Urinary bladder (tissue), 3 donors: ENCODE measurements at regions not wholly inside any gene's neighbourhood (a gene's known extent, or its start where the extent isn't known, plus 50 kb on each side); places are given as distances from the start of the nearest gene placed in this dataset.

Experiments
- DNase-seq: peaks from one replicate; pipeline ENCODE4 v3.0.0-alpha.2; 2015; ENCODE audit errors: extremely low spot score
- H3K27ac ChIP-seq: one replicate; pipeline ENCODE4 v1.5.1; 2013; ENCODE audit warnings: low read depth, mild to moderate bottlenecking, moderate library complexity
- H3K36me3 ChIP-seq: one replicate; pipeline ENCODE4 v1.6.1; 2013; ENCODE audit warnings: mild to moderate bottlenecking, moderate library complexity; ENCODE audit not compliant: insufficient read depth
- H3K4me1 ChIP-seq: one replicate; pipeline ENCODE4 v1.6.1; 2013; ENCODE audit warnings: mild to moderate bottlenecking, moderate library complexity; ENCODE audit not compliant: insufficient read depth
- H3K4me3 ChIP-seq: one replicate; pipeline ENCODE4 v1.5.1; 2013; ENCODE audit warnings: low read depth, low read length
- WGBS: extraction: QIAGEN DNeasy Blood & Tissue Kit; methylation state at CpG from one replicate; pipeline ENCODE4 v1.1.7; 2013; 5-methylcytosine and 5-hydroxymethylcytosine counted together
- donor health status: healthy with polysubstance abuse.
- donor health status: healthy.

GRCh38 chr12:94771741-94772140 is 121.4 kb upstream of the TMCC3 start:
- no peaks in the 10 kb centered on the region for H3K4me1 ChIP-seq
- no peak for DNase-seq
- H3K4me3 ChIP-seq: no peak overlapping the region
- H3K36me3 ChIP-seq: no peaks in the 10 kb centered on the region
- 92% methylated on average over 5 of the region's 5 CpGs for WGBS
- no peak overlapping the region for H3K27ac ChIP-seq

DNA sequence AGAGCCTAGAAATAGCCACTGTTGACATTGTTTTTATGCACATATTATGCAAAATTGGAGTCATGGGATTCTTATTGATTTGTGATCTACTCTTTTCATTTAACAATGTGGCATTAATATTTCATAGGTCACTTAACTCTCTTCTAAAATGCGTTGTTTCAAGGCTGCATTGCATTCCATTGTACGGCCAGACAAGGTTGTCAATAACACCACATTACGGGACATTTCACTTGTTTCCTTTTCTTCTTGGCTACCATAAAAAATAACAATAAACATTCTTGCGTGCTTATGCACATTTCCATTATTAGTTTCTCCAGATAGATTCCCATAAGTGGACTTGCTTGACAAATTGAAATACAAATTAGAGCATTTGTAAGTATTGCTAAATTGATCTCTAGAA is 120.8 kb upstream of the TMCC3 start:
- no peaks in the 10 kb centered on the region for H3K4me1 ChIP-seq
- 71% methylated on average over 4 of the region's 4 CpGs for WGBS
- H3K36me3 ChIP-seq: no peaks in the 10 kb centered on the region
- no peak overlapping the region for H3K4me3 ChIP-seq
- no peak overlapping the region for H3K27ac ChIP-seq
- no peak for DNase-seq

GRCh38 chr12:94770791-94771190 is 120.4 kb upstream of the TMCC3 start:
- WGBS: 30% methylated on average over 6 of the region's 6 CpGs
- Histone ChIP-seq H3K36me3 (no peaks in the 10 kb centered on the region), H3K27ac (no peak overlapping the region), H3K4me1 (no peaks in the 10 kb centered on the region), H3K4me3 (no peak overlapping the region)
- DNase-seq: no peak

- Histone ChIP-seq H3K36me3 (no peaks in the 10 kb centered on the region), H3K27ac (no peak overlapping the region), H3K4me1 (no peaks in the 10 kb centered on the region), H3K4me3 (no peak overlapping the region)
- no peak for DNase-seq
- 72% methylated on average over 5 of the region's 5 CpGs for WGBS
Measured at GRCh38 chr12:94769776-94770759, 119.7 kb upstream of the TMCC3 start.

- H3K27ac ChIP-seq: no peak overlapping the region
- H3K4me3 ChIP-seq: no peak overlapping the region
- 63% methylated on average over 8 of the region's 8 CpGs for WGBS
- DNase-seq: no peak
- no peaks in the 10 kb centered on the region for H3K4me1 ChIP-seq
- no peaks in the 10 kb centered on the region for H3K36me3 ChIP-seq
Measured at GRCh38 chr12:94769047-94769420, 118.7 kb upstream of the TMCC3 start.

GRCh38 chr12:94768398-94769046 is 118.2 kb upstream of the TMCC3 start:
- Histone ChIP-seq H3K4me3 (no peak overlapping the region), H3K4me1 (no peaks in the 10 kb centered on the region), H3K27ac (no peak overlapping the region), H3K36me3 (no peaks in the 10 kb centered on the region)
- WGBS: 54% methylated on average over 7 of the region's 7 CpGs
- DNase-seq: no peak

DNA sequence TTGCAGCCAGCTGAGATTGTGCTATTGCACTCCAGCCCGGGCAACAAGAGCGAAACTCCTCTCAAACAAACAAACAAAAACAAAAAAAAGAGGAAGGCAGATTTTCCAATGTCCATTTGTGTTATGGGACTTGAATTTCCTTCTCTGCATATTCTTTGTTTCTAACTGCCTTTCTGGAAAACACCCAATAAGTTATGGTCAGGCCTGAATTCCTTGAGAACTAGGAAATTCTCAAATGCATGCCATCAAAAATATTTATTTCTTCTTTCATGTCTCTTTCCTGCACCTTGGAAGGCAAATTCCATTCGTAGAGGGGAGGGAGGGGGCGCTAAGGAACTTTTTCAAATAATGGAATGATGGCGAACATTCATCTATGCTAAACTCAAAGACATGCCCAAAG is 117.6 kb upstream of the TMCC3 start:
- Histone ChIP-seq H3K4me1 (no peaks in the 10 kb centered on the region), H3K27ac (no peak overlapping the region), H3K36me3 (no peaks in the 10 kb centered on the region), H3K4me3 (no peak overlapping the region)
- 84% methylated on average over 5 of the region's 5 CpGs for WGBS
- DNase-seq: no peak

DNA sequence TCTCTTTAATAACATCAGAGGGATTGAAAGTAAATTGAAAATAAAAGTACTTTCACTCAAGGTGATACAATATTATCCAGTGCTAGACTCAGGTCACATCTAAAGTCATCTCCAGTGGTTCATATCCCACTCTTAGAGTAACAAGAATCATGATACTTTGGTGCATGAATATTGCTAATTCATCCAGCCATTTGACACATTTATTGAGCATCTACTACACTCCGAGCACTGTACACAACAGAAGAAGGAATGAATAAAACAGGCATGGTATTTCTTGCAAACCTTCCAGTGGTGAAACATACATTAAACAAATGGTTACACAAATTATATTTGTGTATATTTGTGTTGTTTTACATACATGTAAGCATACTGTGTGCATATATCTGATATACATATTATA is 116.0 kb upstream of the TMCC3 start:
- Histone ChIP-seq H3K4me3 (no peak overlapping the region), H3K36me3 (no peaks in the 10 kb centered on the region), H3K27ac (no peak overlapping the region), H3K4me1 (no peaks in the 10 kb centered on the region)
- 97% methylated on average over 1 of the region's 1 CpG for whole genome bisulfite sequencing
- no peak for DNase-seq

GRCh38 chr12:94763462-94763861 is 113.1 kb upstream of the TMCC3 start:
- DNase-seq: no peak
- Histone ChIP-seq H3K36me3 (no peaks in the 10 kb centered on the region), H3K4me1 (no peaks in the 10 kb centered on the region), H3K4me3 (no peak overlapping the region), H3K27ac (no peak overlapping the region)
- 95% methylated on average over 6 of the region's 6 CpGs for WGBS

DNA sequence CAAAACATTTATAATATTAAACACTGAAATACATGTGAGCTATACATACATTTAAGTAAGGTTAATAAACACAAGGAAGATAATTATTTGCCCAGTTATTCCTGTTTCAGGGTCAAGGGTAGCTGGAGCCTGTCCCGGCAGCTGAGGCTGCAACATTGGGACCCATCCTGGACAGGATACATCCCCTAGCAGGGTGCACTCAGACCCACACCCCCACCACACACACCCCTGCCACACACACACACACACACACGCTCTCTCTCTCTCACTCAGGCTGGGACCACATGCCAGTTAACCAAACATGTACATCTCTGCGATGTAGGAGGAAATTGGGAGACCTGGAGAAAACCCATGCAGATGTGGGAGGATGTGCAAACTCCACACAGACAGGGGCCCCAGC is 112.6 kb upstream of the TMCC3 start:
- 79% methylated on average over 3 of the region's 3 CpGs for WGBS
- Histone ChIP-seq H3K27ac (no peak overlapping the region), H3K4me3 (no peak overlapping the region), H3K36me3 (no peaks in the 10 kb centered on the region), H3K4me1 (no peaks in the 10 kb centered on the region)
- no peak for DNase-seq

- no peaks in the 10 kb centered on the region for H3K4me1 ChIP-seq
- no peak overlapping the region for H3K27ac ChIP-seq
- no peak for DNase-seq
- no peak overlapping the region for H3K4me3 ChIP-seq
- 81% methylated on average over 4 of the region's 4 CpGs for WGBS
- H3K36me3 ChIP-seq: no peaks in the 10 kb centered on the region
Measured at GRCh38 chr12:94762259-94762942, 112.0 kb upstream of the TMCC3 start.

DNA sequence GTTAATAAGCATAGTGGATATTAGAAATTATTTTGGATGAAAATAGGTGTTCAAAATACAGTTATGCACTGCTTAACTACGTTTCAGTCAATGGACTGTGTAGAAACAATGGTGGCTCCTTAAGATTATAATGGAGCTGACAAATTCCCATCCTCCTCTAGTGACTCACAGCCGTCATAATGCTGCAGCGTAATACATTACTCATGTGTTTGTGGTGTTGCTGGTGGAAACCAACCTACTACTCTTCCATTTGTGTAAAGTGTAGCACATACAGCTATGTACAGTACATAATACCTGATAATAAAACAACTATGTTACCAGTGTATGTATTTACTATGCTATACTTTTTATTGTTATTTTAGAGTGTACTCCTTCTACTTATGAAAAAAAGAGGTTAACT is 111.2 kb upstream of the TMCC3 start:
- DNase-seq: no peak
- Histone ChIP-seq H3K27ac (no peak overlapping the region), H3K4me3 (no peak overlapping the region), H3K4me1 (no peaks in the 10 kb centered on the region), H3K36me3 (no peaks in the 10 kb centered on the region)
- 81% methylated on average over 3 of the region's 3 CpGs for WGBS

- WGBS: 87% methylated on average over 2 of the region's 2 CpGs
- no peaks in the 10 kb centered on the region for H3K36me3 ChIP-seq
- H3K4me3 ChIP-seq: no peak overlapping the region
- no peaks in the 10 kb centered on the region for H3K4me1 ChIP-seq
- no peak overlapping the region for H3K27ac ChIP-seq
- DNase-seq: no peak
Measured at GRCh38 chr12:94760786-94761185, 110.4 kb upstream of the TMCC3 start.

DNA sequence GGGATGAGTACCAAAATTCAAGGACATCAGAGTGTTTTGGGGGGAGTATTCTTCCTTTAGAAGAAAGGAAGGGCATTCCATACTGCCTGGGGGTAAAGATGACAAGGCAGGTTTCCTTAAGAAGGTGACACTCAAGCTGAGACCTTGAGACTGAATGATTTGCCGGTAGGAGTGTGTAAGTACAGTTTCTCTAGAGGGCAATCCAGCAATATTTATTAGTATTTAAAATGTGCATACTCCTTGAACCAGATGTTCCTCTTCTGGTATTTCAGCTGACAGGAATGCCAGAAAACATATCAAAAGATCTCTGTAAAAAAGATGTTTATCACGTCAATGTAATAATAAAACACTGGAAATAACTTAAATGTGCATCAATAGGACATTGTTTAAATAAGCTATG is 106.4 kb upstream of the TMCC3 start:
- no peak for DNase-seq
- no peak overlapping the region for H3K4me3 ChIP-seq
- H3K4me1 ChIP-seq: no peaks in the 10 kb centered on the region
- 43% methylated on average over 2 of the region's 2 CpGs for WGBS
- no peak overlapping the region for H3K27ac ChIP-seq
- H3K36me3 ChIP-seq: no peaks in the 10 kb centered on the region
